Naive thymus-derived CD4-positive, alpha-beta T cell (primary cell): ENCODE measurements at regions not wholly inside any gene's neighbourhood (a gene's known extent, or its start where the extent isn't known, plus 50 kb on each side); places are given as distances from the start of the nearest gene placed in this dataset.

ENCODE experiments used
- ATAC-seq: fragments of 150-1000 bp; cut with Tn5 transposase; 2 replicates; pipeline ENCODE4 v1.10.0; 2021; ENCODE audit warnings: mild to moderate bottlenecking, moderate library complexity
- CTCF ChIA-PET: fragments of 350-600 bp; sonication (Branson Sonifier 250); formaldehyde crosslinking; loops from one replicate; lab custom pipeline; 2021; ENCODE audit warnings: antibody characterized with exemption; lab: Charles Lee
- POLR2A ChIA-PET: fragments of 350-600 bp; sonication (Branson Sonifier 250); formaldehyde crosslinking; loops from one replicate; lab custom pipeline; 2021; ENCODE audit warnings: antibody characterized with exemption, inconsistent platforms; lab: Charles Lee
- DNase-seq, 9 donors: peaks; one replicate each; pipeline versions ENCODE4 v3.0.0 to v3.0.0-alpha.2; 2020 to 2022; ENCODE audit warnings: mixed read lengths in 1 of 9
- H3K27ac ChIP-seq: one replicate; pipeline ENCODE4 v1.7.0; 2013; ENCODE audit warnings: mild to moderate bottlenecking, low read depth, low read length, moderate library complexity
- H3K27me3 ChIP-seq, 2 donors: one replicate each; pipeline ENCODE4 v1.7.0; 2013; ENCODE audit warnings: low read length in 2 of 2, mild to moderate bottlenecking in 2 of 2, moderate library complexity in 2 of 2; ENCODE audit not compliant: control insufficient read depth in 2 of 2, insufficient read depth in 2 of 2
- H3K36me3 ChIP-seq, 3 experiments: 1 replicate in 2 of 3; 2 replicates in 1 of 3; pipeline ENCODE4 v1.7.0; 2013; ENCODE audit warnings: low read length in 3 of 3, mild to moderate bottlenecking in 3 of 3, moderate library complexity in 1 of 3; ENCODE audit not compliant: insufficient read depth in 3 of 3, control insufficient read depth in 2 of 3
- H3K4me1 ChIP-seq, 2 donors: one replicate each; pipeline ENCODE4 v1.7.0; 2013; ENCODE audit warnings: low read length in 2 of 2, mild to moderate bottlenecking in 2 of 2, moderate library complexity in 1 of 2; ENCODE audit not compliant: control insufficient read depth in 2 of 2, insufficient read depth in 2 of 2
- H3K4me3 ChIP-seq: 2 replicates; pipeline ENCODE4 v1.7.0; 2013; ENCODE audit warnings: mild to moderate bottlenecking, low read length
- H3K9me3 ChIP-seq, 3 experiments: 1 replicate in 2 of 3; 2 replicates in 1 of 3; pipeline ENCODE4 v1.7.0; 2013; ENCODE audit warnings: low read length in 3 of 3; ENCODE audit not compliant: control insufficient read depth in 2 of 3
- H3K27ac Mint-ChIP-seq, 9 donors: one replicate each; pipeline ENCODE4 v1.8.0; 2020 to 2022; ENCODE audit warnings: mixed read lengths in 9 of 9, mild to moderate bottlenecking in 8 of 9, moderate library complexity in 5 of 9, inconsistent platforms in 2 of 9
- H3K27me3 Mint-ChIP-seq, 5 donors: one replicate each; pipeline ENCODE4 v1.8.0; 2021 to 2022; ENCODE audit warnings: mixed read lengths in 5 of 5, mild to moderate bottlenecking in 1 of 5
- H3K36me3 Mint-ChIP-seq, 5 donors: one replicate each; pipeline ENCODE4 v1.8.0; 2020 to 2022; ENCODE audit warnings: mixed read lengths in 5 of 5, mild to moderate bottlenecking in 3 of 5, inconsistent platforms in 1 of 5
- H3K4me1 Mint-ChIP-seq, 7 donors: one replicate each; pipeline ENCODE4 v1.8.0; 2020 to 2022; ENCODE audit warnings: mixed read lengths in 7 of 7, mild to moderate bottlenecking in 3 of 7, inconsistent platforms in 1 of 7
- H3K4me3 Mint-ChIP-seq, 10 donors: one replicate each; pipeline ENCODE4 v1.8.0; 2020 to 2022; ENCODE audit warnings: mild to moderate bottlenecking in 10 of 10, mixed read lengths in 10 of 10, moderate library complexity in 6 of 10, inconsistent platforms in 2 of 10
- H3K9me3 Mint-ChIP-seq, 11 donors: one replicate each; pipeline ENCODE4 v1.8.0; 2020 to 2022; ENCODE audit warnings: mixed read lengths in 11 of 11, mild to moderate bottlenecking in 4 of 11, inconsistent platforms in 1 of 11, moderate library complexity in 1 of 11
- intact Hi-C, 2 donors: fragments of 100-400 bp; cut with micrococcal nuclease; formaldehyde crosslinking; loops; one replicate each; pipeline ENCODE4 v1.15.1; 2023

DNA sequence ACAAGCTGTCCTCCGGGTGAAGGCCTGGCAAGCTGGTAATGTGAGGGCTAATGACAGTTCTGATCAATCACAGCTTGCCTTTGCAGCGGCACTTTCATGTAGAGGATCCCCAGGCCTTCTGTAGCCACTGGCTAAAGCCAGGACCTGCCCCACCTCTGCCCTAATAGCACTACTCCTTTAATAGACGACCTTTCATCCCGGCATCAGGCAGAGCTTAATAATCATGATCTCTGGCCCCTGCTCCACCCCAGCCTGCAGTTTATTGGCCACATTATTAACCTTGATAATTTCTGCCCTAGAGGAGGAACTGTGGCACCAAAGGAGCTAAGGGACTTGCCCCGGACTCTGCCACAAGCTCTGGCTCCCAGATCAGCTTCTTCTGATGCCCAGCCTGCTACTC lies 142.3 kb upstream of the TBX3 start:
- Histone ChIP-seq H3K27me3 (no peaks in the 10 kb centered on the region), H3K27ac (no peak overlapping the region), H3K9me3 (no peaks in the 10 kb centered on the region), H3K4me1 (no peaks in the 10 kb centered on the region), H3K4me3 (no peak overlapping the region), H3K36me3 (no peaks in the 10 kb centered on the region)
- H3K27me3 Mint-ChIP-seq, result no peaks in the 10 kb centered on the region
- ATAC-seq (no peak), DNase-seq (no peak)
- H3K36me3 Mint-ChIP-seq, result no peaks in the 10 kb centered on the region
- no peak overlapping the region for H3K4me3 Mint-ChIP-seq
- peaks cover 0 to 11% (median 0%) of the 10 kb centered on the region in 11 donors for H3K9me3 Mint-ChIP-seq
- intact Hi-C loops, result no loop called here
- no peaks in the 10 kb centered on the region for H3K4me1 Mint-ChIP-seq
- POLR2A ChIA-PET, result no interaction called here
- CTCF ChIA-PET, result no interaction called here
- no peak overlapping the region for H3K27ac Mint-ChIP-seq

GRCh38 chr12:114823724-114824123 lies 139.7 kb upstream of the TBX3 start:
- Mint-ChIP-seq H3K4me3 (no peak overlapping the region), H3K9me3 (peaks cover 0 to 11% (median 1%) of the 10 kb centered on the region in 11 donors), H3K27me3 (no peaks in the 10 kb centered on the region), H3K36me3 (no peaks in the 10 kb centered on the region), H3K4me1 (no peaks in the 10 kb centered on the region), H3K27ac (no peak overlapping the region)
- Histone ChIP-seq H3K27ac (no peak overlapping the region), H3K36me3 (no peaks in the 10 kb centered on the region), H3K4me3 (no peak overlapping the region), H3K9me3 (no peaks in the 10 kb centered on the region), H3K4me1 (no peaks in the 10 kb centered on the region), H3K27me3 (no peaks in the 10 kb centered on the region)
- ChIA-PET POLR2A (no interaction called here), CTCF (no interaction called here)
- no peak for DNase-seq
- no peak for ATAC-seq
- intact Hi-C loops, result no loop called here

- Mint-ChIP-seq H3K4me3 (no peak overlapping the region), H3K27ac (no peak overlapping the region), H3K27me3 (peaks cover 0 to 2% (median 0%) of the 10 kb centered on the region in 5 donors), H3K36me3 (no peaks in the 10 kb centered on the region), H3K4me1 (no peaks in the 10 kb centered on the region), H3K9me3 (peaks cover 0 to 6% (median 2%) of the 10 kb centered on the region in 11 donors)
- DNase-seq (no peak), ATAC-seq (no peak)
- H3K9me3 ChIP-seq, result no peaks in the 10 kb centered on the region
- POLR2A ChIA-PET, result no interaction called here
- H3K4me1 ChIP-seq, result no peaks in the 10 kb centered on the region
- H3K4me3 ChIP-seq, result no peak overlapping the region
- intact Hi-C loops, result no loop called here
- no peaks in the 10 kb centered on the region for H3K36me3 ChIP-seq
- CTCF ChIA-PET, result interaction anchor here (0.6 to 0.7 kb wide), 2 partner anchors 43 to 362 kb away, joined by 3 read pairs; no protein-coding TSS in a partner anchor
- H3K27me3 ChIP-seq, result no peaks in the 10 kb centered on the region
- H3K27ac ChIP-seq, result no peak overlapping the region
Observed at GRCh38 chr12:114821570-114821969, 137.6 kb upstream of the TBX3 start.

DNA sequence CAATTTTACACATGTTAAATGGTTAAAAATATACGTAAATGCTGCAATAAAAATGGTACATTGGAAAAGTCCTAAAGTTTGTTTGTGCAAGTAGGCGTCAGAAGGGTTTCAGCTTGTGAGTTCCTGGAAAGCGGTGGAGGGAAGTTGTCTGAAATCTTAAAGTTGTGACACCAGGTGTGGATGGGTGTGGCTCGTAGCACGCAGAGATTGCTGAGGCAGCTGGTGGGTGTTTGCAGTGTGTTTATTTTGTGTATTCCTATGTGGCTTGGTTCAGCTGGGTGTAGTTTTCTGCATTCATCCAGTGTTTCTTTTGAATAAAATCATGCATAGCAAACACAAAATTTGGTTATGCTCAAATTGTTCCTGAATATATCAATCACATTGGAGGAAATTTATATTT lies 136.8 kb upstream of the TBX3 start:
- Histone ChIP-seq H3K4me1 (no peaks in the 10 kb centered on the region), H3K4me3 (no peak overlapping the region), H3K27ac (no peak overlapping the region), H3K27me3 (no peaks in the 10 kb centered on the region), H3K36me3 (no peaks in the 10 kb centered on the region), H3K9me3 (no peaks in the 10 kb centered on the region)
- Mint-ChIP-seq H3K27ac (no peak overlapping the region), H3K36me3 (no peaks in the 10 kb centered on the region), H3K4me1 (no peaks in the 10 kb centered on the region), H3K9me3 (peaks cover 0 to 7% (median 2%) of the 10 kb centered on the region in 11 donors), H3K27me3 (peaks cover 0 to 10% (median 0%) of the 10 kb centered on the region in 5 donors), H3K4me3 (no peak overlapping the region)
- ChIA-PET POLR2A (no interaction called here), CTCF (interaction anchor here (0.7 kb wide), 1 partner anchor 44 kb away, joined by 3 read pairs; no protein-coding TSS in a partner anchor)
- intact Hi-C loops, result no loop called here
- ATAC-seq (no peak), DNase-seq (no peak)

- no peaks in the 10 kb centered on the region for H3K9me3 ChIP-seq
- H3K36me3 ChIP-seq, result no peaks in the 10 kb centered on the region
- no peak overlapping the region for H3K4me3 Mint-ChIP-seq
- ChIA-PET POLR2A (no interaction called here), CTCF (interaction anchor here (0.7 kb wide), 1 partner anchor 214 kb away, joined by 4 read pairs; no protein-coding TSS in a partner anchor)
- DNase-seq, result no peak
- intact Hi-C loops, result no loop called here
- H3K27ac ChIP-seq, result no peak overlapping the region
- peaks cover 0 to 6% (median 0%) of the 10 kb centered on the region in 7 donors for H3K4me1 Mint-ChIP-seq
- no peak overlapping the region for H3K27ac Mint-ChIP-seq
- H3K27me3 ChIP-seq, result no peaks in the 10 kb centered on the region
- H3K4me1 ChIP-seq, result no peaks in the 10 kb centered on the region
- no peaks in the 10 kb centered on the region for H3K36me3 Mint-ChIP-seq
- peaks cover 0 to 6% (median 4%) of the 10 kb centered on the region in 11 donors for H3K9me3 Mint-ChIP-seq
- ATAC-seq, result no peak
- peaks cover 5 to 23% (median 10%) of the 10 kb centered on the region in 5 donors for H3K27me3 Mint-ChIP-seq
- H3K4me3 ChIP-seq, result no peak overlapping the region
Observed at GRCh38 chr12:114817571-114818425, 133.8 kb upstream of the TBX3 start.

GRCh38 chr12:114815026-114815795 lies 131.2 kb upstream of the TBX3 start:
- H3K27me3 Mint-ChIP-seq, result peaks cover 8 to 27% (median 16%) of the 10 kb centered on the region in 5 donors
- Histone ChIP-seq H3K9me3 (no peaks in the 10 kb centered on the region), H3K4me3 (no peak overlapping the region), H3K4me1 (no peaks in the 10 kb centered on the region), H3K27ac (no peak overlapping the region), H3K27me3 (no peaks in the 10 kb centered on the region), H3K36me3 (no peaks in the 10 kb centered on the region)
- intact Hi-C loops, result no loop called here
- peaks cover 0 to 8% (median 0%) of the 10 kb centered on the region in 7 donors for H3K4me1 Mint-ChIP-seq
- no peaks in the 10 kb centered on the region for H3K36me3 Mint-ChIP-seq
- ChIA-PET CTCF (no interaction called here), POLR2A (no interaction called here)
- no peak for ATAC-seq
- no peak overlapping the region for H3K4me3 Mint-ChIP-seq
- no peak for DNase-seq
- peaks cover 0 to 10% (median 4%) of the 10 kb centered on the region in 11 donors for H3K9me3 Mint-ChIP-seq
- no peak overlapping the region for H3K27ac Mint-ChIP-seq
